CD4-positive, alpha-beta T cell (primary cell): ENCODE measurements at regions not wholly inside any gene's neighbourhood (a gene's known extent, or its start where the extent isn't known, plus 50 kb on each side); places are given as distances from the start of the nearest gene placed in this dataset.
"Not testable (repeated sequence)": the region's sequence is repeated elsewhere in the genome, so short reads cannot be mapped to it uniquely, and the experiment has no call there.

Experiments
- ATAC-seq: fragments of 200-7000 bp; cut with Tn5 transposase; one replicate; pipeline ENCODE4 v1.10.0; 2022; ENCODE audit warnings: mild to moderate bottlenecking; ENCODE audit not compliant: poor library complexity
- CTCF ChIA-PET: fragments of 350-600 bp; sonication (Branson Sonifier 250); formaldehyde crosslinking; loops from one replicate; lab custom pipeline; 2021; ENCODE audit warnings: antibody characterized with exemption, inconsistent platforms; lab: Charles Lee
- POLR2A ChIA-PET: fragments of 350-600 bp; sonication (Branson Sonifier 250); formaldehyde crosslinking; loops from one replicate; lab custom pipeline; 2021; ENCODE audit warnings: antibody characterized with exemption, inconsistent platforms; lab: Charles Lee
- DNase-seq, 14 experiments: peaks; one replicate each; pipeline ENCODE4 v3.0.0-alpha.2; 2013 to 2020; ENCODE audit warnings: mixed read lengths in 2 of 14
- H3K27ac ChIP-seq, 2 donors: one replicate each; pipeline versions ENCODE4 v1.5.1 to v1.7.0; 2013; ENCODE audit warnings: low read length in 2 of 2, low read depth in 1 of 2, mild to moderate bottlenecking in 1 of 2
- H3K27me3 ChIP-seq, 2 experiments: 1 replicate in 1 of 2; 2 replicates in 1 of 2; pipeline versions ENCODE4 v1.6.1 to v1.7.0; 2013; ENCODE audit warnings: low read length in 2 of 2, control low read depth in 1 of 2, mild to moderate bottlenecking in 1 of 2, moderate library complexity in 1 of 2; ENCODE audit not compliant: insufficient read depth in 2 of 2, control insufficient read depth in 1 of 2
- H3K36me3 ChIP-seq: one replicate; pipeline ENCODE4 v1.6.1; 2013; ENCODE audit warnings: low read length, control low read depth; ENCODE audit not compliant: insufficient read depth
- H3K4me1 ChIP-seq: one replicate; pipeline ENCODE4 v1.6.1; 2013; ENCODE audit warnings: low read length, control low read depth; ENCODE audit not compliant: insufficient read depth
- H3K4me3 ChIP-seq: one replicate; pipeline ENCODE4 v1.5.1; 2013; ENCODE audit warnings: mild to moderate bottlenecking, low read length, moderate library complexity
- H3K9me3 ChIP-seq, 2 experiments: 1 replicate in 1 of 2; 2 replicates in 1 of 2; pipeline versions ENCODE4 v1.6.1 to v1.7.0; 2013; ENCODE audit warnings: low read length in 2 of 2, mild to moderate bottlenecking in 2 of 2, control low read depth in 1 of 2, moderate library complexity in 1 of 2; ENCODE audit not compliant: control insufficient read depth in 1 of 2, insufficient read depth in 1 of 2
- H3K27ac Mint-ChIP-seq: one replicate; pipeline ENCODE4 v1.8.0; 2020; ENCODE audit warnings: mixed read lengths
- H3K27me3 Mint-ChIP-seq: one replicate; pipeline ENCODE4 v1.8.0; 2021; ENCODE audit warnings: mixed read lengths
- H3K36me3 Mint-ChIP-seq: one replicate; pipeline ENCODE4 v1.8.0; 2021; ENCODE audit warnings: low read depth, mixed read lengths
- H3K4me1 Mint-ChIP-seq: one replicate; pipeline ENCODE4 v1.8.0; 2021; ENCODE audit warnings: low read depth, mixed read lengths
- H3K4me3 Mint-ChIP-seq: one replicate; pipeline ENCODE4 v1.8.0; 2020; ENCODE audit warnings: mild to moderate bottlenecking, mixed read lengths
- H3K9me3 Mint-ChIP-seq: one replicate; pipeline ENCODE4 v1.8.0; 2020; ENCODE audit warnings: mixed read lengths
- CTCF ChIP-seq: fragments of 200-600 bp; IDR thresholded peaks from one replicate; pipeline ENCODE4 v1.8.0; 2022; ENCODE audit warnings: antibody characterized with exemption, mild to moderate bottlenecking
- intact Hi-C, 2 experiments: fragments of 100-400 bp; cut with DNase I in 1 of 2; cut with micrococcal nuclease in 1 of 2; formaldehyde crosslinking; loops; one replicate each; pipeline versions ENCODE4 v1.15.1 to v1.9.0; 2023 to 2025; cut with DNase I, micrococcal nuclease

GRCh38 chr11:87589082-87589481 is 551.3 kb downstream of the TMEM135 start:
- H3K36me3 ChIP-seq: no peaks in the 10 kb centered on the region
- ATAC-seq (no peak), DNase-seq (no peak)
- H3K27me3 ChIP-seq: no peaks in the 10 kb centered on the region
- Mint-ChIP-seq H3K27ac (no peak overlapping the region), H3K4me3 (no peak overlapping the region), H3K27me3 (no peaks in the 10 kb centered on the region), H3K4me1 (no peaks in the 10 kb centered on the region), H3K36me3 (no peaks in the 10 kb centered on the region), H3K9me3 (peaks cover 16% of the 10 kb centered on the region)
- no peak overlapping the region for H3K4me3 ChIP-seq
- no peak overlapping the region for H3K27ac ChIP-seq
- intact Hi-C loops: no loop called here
- peaks cover 0 to 8% of the 10 kb centered on the region in 2 experiments for H3K9me3 ChIP-seq
- no peaks in the 10 kb centered on the region for H3K4me1 ChIP-seq
- POLR2A ChIA-PET: no interaction called here
- CTCF ChIA-PET: no interaction called here
- no peak for TF ChIP-seq CTCF

GRCh38 chr11:87585613-87586012 is 547.9 kb downstream of the TMEM135 start:
- H3K4me1 ChIP-seq, H3K9me3 ChIP-seq, H3K27ac Mint-ChIP-seq, H3K4me3 Mint-ChIP-seq, H3K36me3 ChIP-seq, H3K4me1 Mint-ChIP-seq, DNase-seq, intact Hi-C loops, POLR2A ChIA-PET, H3K27me3 Mint-ChIP-seq, H3K27me3 ChIP-seq, ATAC-seq, CTCF ChIA-PET, H3K4me3 ChIP-seq, H3K36me3 Mint-ChIP-seq, H3K27ac ChIP-seq: not testable (repeated sequence)
- H3K9me3 Mint-ChIP-seq: peaks cover 17% of the 10 kb centered on the region

GRCh38 chr11:87583931-87584330 is 546.2 kb downstream of the TMEM135 start:
- no peak overlapping the region for H3K4me3 Mint-ChIP-seq
- H3K27ac ChIP-seq: no peak overlapping the region
- no peak for ATAC-seq
- ChIA-PET CTCF (no interaction called here), POLR2A (no interaction called here)
- intact Hi-C loops: no loop called here
- no peak for TF ChIP-seq CTCF
- no peaks in the 10 kb centered on the region for H3K27me3 ChIP-seq
- no peak overlapping the region for H3K27ac Mint-ChIP-seq
- no peak overlapping the region for H3K4me3 ChIP-seq
- DNase-seq: no peak
- peaks cover 13% of the 10 kb centered on the region for H3K9me3 Mint-ChIP-seq
- H3K36me3 Mint-ChIP-seq: no peaks in the 10 kb centered on the region
- H3K4me1 Mint-ChIP-seq: no peaks in the 10 kb centered on the region
- H3K4me1 ChIP-seq: no peaks in the 10 kb centered on the region
- no peaks in the 10 kb centered on the region for H3K27me3 Mint-ChIP-seq
- H3K9me3 ChIP-seq: peaks cover 0 to 4% of the 10 kb centered on the region in 2 experiments
- no peaks in the 10 kb centered on the region for H3K36me3 ChIP-seq

- Histone ChIP-seq H3K4me1 (no peaks in the 10 kb centered on the region), H3K36me3 (no peaks in the 10 kb centered on the region), H3K27ac (no peak overlapping the region), H3K27me3 (no peaks in the 10 kb centered on the region), H3K4me3 (no peak overlapping the region), H3K9me3 (no peaks in the 10 kb centered on the region)
- Mint-ChIP-seq H3K27me3 (no peaks in the 10 kb centered on the region), H3K9me3 (no peaks in the 10 kb centered on the region), H3K36me3 (no peaks in the 10 kb centered on the region), H3K27ac (no peak overlapping the region), H3K4me1 (no peaks in the 10 kb centered on the region), H3K4me3 (no peak overlapping the region)
- ATAC-seq (no peak), DNase-seq (no peak)
- CTCF ChIA-PET: no interaction called here
- no peak for TF ChIP-seq CTCF
- intact Hi-C loops: loop anchor here in 1 of 2 experiments (5.0 kb wide), 1 partner anchor 52 kb away; no protein-coding TSS in a partner anchor
- POLR2A ChIA-PET: no interaction called here
These were observed 537.4 kb downstream of the TMEM135 start for GRCh38 chr11:87575088-87575487.
